Testis (tissue), 2 donors: ENCODE measurements at regions not wholly inside any gene's neighbourhood (a gene's known extent, or its start where the extent isn't known, plus 50 kb on each side); places are given as distances from the start of the nearest gene placed in this dataset.

Experiments
- DNase-seq: peaks from one replicate; pipeline ENCODE4 v3.0.0-alpha.2; 2019
- H3K27ac ChIP-seq, 2 donors: fragments of 200-600 bp; sonication (generic); one replicate each; pipeline ENCODE4 v1.5.1; 2019
- H3K27me3 ChIP-seq: fragments of 200-600 bp; sonication (generic); one replicate; pipeline ENCODE4 v1.5.1; 2019
- H3K36me3 ChIP-seq: fragments of 200-600 bp; sonication (generic); one replicate; pipeline ENCODE4 v1.5.1; 2017; ENCODE audit warnings: low read depth; ENCODE audit errors: missing control alignments
- H3K4me1 ChIP-seq: fragments of 200-600 bp; sonication (generic); one replicate; pipeline ENCODE4 v1.5.1; 2019
- H3K4me3 ChIP-seq, 2 donors: fragments of 200-600 bp; sonication (generic); one replicate each; pipeline ENCODE4 v1.5.1; 2017 to 2019
- H3K9me3 ChIP-seq: fragments of 200-600 bp; sonication (generic); one replicate; pipeline ENCODE4 v1.5.1; 2017
- POLR2A ChIP-seq: fragments of 450-650 bp; IDR thresholded peaks from one replicate; pipeline ENCODE4 v1.6.1; 2017; ENCODE audit warnings: antibody characterized with exemption, mild to moderate bottlenecking, moderate library complexity
- WGBS, 2 donors: methylation state at CpG; one replicate each; pipeline ENCODE4 v1.1.5; 2018; 5-methylcytosine and 5-hydroxymethylcytosine counted together
- intact Hi-C: fragments of 100-400 bp; cut with DNase I; formaldehyde crosslinking; loops from one replicate; pipeline ENCODE4 v1.15.1; 2023; ENCODE audit warnings: low total_unique reads
- TF ChIP-seq, protein P1 (sequence below), 3 experiments: fragments of 450-650 bp in 2 of 3; fragments of 200-600 bp in 1 of 3; sonication (generic) in 1 of 3; IDR thresholded peaks; one replicate each; pipeline ENCODE4 v1.5.1; 2016 to 2019; ENCODE audit warnings: antibody characterized with exemption in 3 of 3, mild to moderate bottlenecking in 2 of 3, moderate library complexity in 1 of 3

GRCh38 chr11:90555477-90555876 lies 332.6 kb upstream of the CHORDC1 start:
- H3K27ac ChIP-seq = no peak overlapping the region
- TF ChIP-seq POLR2A = no peak
- TF ChIP-seq, protein P1, sequence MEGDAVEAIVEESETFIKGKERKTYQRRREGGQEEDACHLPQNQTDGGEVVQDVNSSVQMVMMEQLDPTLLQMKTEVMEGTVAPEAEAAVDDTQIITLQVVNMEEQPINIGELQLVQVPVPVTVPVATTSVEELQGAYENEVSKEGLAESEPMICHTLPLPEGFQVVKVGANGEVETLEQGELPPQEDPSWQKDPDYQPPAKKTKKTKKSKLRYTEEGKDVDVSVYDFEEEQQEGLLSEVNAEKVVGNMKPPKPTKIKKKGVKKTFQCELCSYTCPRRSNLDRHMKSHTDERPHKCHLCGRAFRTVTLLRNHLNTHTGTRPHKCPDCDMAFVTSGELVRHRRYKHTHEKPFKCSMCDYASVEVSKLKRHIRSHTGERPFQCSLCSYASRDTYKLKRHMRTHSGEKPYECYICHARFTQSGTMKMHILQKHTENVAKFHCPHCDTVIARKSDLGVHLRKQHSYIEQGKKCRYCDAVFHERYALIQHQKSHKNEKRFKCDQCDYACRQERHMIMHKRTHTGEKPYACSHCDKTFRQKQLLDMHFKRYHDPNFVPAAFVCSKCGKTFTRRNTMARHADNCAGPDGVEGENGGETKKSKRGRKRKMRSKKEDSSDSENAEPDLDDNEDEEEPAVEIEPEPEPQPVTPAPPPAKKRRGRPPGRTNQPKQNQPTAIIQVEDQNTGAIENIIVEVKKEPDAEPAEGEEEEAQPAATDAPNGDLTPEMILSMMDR (IDR thresholded peaks at IDR 0.05) = no peak
- intact Hi-C loops = no loop called here
- DNase-seq = no peak
- no peaks in the 10 kb centered on the region for H3K9me3 ChIP-seq
- no peaks in the 10 kb centered on the region for H3K36me3 ChIP-seq
- H3K4me3 ChIP-seq = no peak overlapping the region
- WGBS, 2 donors = 72 to 76% methylated on average over 2 of the region's 2 CpGs
- no peaks in the 10 kb centered on the region for H3K4me1 ChIP-seq
- no peaks in the 10 kb centered on the region for H3K27me3 ChIP-seq

DNA sequence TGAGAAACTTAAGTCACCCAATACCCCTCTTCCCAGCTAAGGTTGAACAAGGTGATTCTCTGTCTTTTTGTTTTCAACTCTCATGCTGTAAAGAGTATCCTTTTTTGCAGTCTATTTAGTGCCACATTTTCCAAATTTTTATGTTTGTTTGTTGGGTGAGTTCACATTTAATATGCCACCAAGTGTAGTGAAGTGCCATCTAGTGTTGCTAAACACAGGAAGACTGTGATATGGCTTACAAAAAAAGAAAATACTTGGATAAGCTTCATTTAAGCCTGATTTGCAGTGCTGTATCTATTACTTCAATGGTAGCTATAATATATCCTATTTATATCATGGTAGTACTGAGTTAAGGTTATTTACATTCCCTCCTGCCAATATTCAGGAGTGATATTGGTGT lies 319.2 kb upstream of the CHORDC1 start:
- Histone ChIP-seq H3K27ac (no peak overlapping the region), H3K36me3 (no peaks in the 10 kb centered on the region), H3K9me3 (no peaks in the 10 kb centered on the region), H3K27me3 (no peaks in the 10 kb centered on the region), H3K4me1 (no peaks in the 10 kb centered on the region), H3K4me3 (no peak overlapping the region)
- intact Hi-C loops = no loop called here
- TF ChIP-seq POLR2A = no peak
- TF ChIP-seq, protein P1 (IDR thresholded peaks at IDR 0.05) = no peak
- no peak for DNase-seq

DNA sequence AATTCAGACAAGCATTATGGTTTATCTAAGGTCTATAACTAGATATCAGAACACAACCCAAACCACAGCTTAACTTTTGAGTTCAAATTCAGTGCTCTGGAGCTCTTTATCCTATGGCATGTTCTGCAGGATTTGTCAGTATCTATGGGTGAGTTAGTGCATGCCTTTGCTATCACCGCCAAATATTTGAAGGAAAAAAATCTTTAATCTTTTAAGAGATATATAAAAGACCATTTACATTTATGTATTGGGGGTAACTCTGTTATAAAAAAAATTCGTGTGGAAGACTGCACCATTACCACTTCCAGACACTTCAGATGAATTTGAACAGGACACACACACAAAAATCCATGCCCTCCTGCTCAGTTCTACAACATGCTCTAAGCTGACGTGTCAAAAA lies 313.5 kb upstream of the CHORDC1 start:
- no peak overlapping the region for H3K27ac ChIP-seq
- no peaks in the 10 kb centered on the region for H3K9me3 ChIP-seq
- no peaks in the 10 kb centered on the region for H3K27me3 ChIP-seq
- no peak overlapping the region for H3K4me3 ChIP-seq
- intact Hi-C loops = no loop called here
- DNase-seq = no peak
- no peaks in the 10 kb centered on the region for H3K36me3 ChIP-seq
- TF ChIP-seq POLR2A = no peak
- TF ChIP-seq, protein P1 (IDR thresholded peaks at IDR 0.05) = no peak
- H3K4me1 ChIP-seq = no peaks in the 10 kb centered on the region
- WGBS, 2 donors = 60 to 68% methylated on average over 3 of the region's 3 CpGs

DNA sequence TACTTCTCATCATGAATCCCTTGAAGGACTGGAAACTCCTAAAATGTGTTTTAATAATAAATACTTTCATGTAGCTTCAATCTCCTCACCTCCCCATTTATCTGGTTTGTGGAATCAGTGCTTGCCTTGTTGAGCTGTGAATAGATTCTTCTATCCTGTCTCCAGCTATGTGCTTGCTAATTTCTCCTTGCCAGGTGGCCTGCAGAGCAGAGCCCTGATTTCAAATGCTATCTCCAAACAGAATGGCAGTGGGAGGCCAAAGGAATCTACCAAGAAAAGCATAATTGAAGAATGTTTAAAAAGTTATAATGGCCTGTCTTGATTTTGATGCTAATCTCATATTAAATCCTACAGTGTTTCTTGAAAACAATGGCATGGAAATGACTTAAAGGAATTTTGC lies 309.3 kb upstream of the CHORDC1 start:
- no peaks in the 10 kb centered on the region for H3K4me1 ChIP-seq
- no peak overlapping the region for H3K27ac ChIP-seq
- intact Hi-C loops = no loop called here
- no peak for TF ChIP-seq POLR2A
- TF ChIP-seq, protein P1 (IDR thresholded peaks at IDR 0.05) = no peak
- DNase-seq = no peak
- H3K27me3 ChIP-seq = no peaks in the 10 kb centered on the region
- H3K9me3 ChIP-seq = no peaks in the 10 kb centered on the region
- no peaks in the 10 kb centered on the region for H3K36me3 ChIP-seq
- no peak overlapping the region for H3K4me3 ChIP-seq

- Histone ChIP-seq H3K4me3 (no peak overlapping the region), H3K9me3 (no peaks in the 10 kb centered on the region), H3K27me3 (no peaks in the 10 kb centered on the region), H3K36me3 (no peaks in the 10 kb centered on the region), H3K4me1 (no peaks in the 10 kb centered on the region), H3K27ac (no peak overlapping the region)
- WGBS, 2 donors = 74 to 93% methylated on average over 1 of the region's 1 CpG
- DNase-seq = no peak
- intact Hi-C loops = no loop called here
- no peak for TF ChIP-seq POLR2A
- TF ChIP-seq, protein P1 (IDR thresholded peaks at IDR 0.05) = no peak
Observed at GRCh38 chr11:90531001-90531400, 308.2 kb upstream of the CHORDC1 start.
